GM19238 (cell line): ENCODE measurements at regions not wholly inside any gene's neighbourhood (a gene's known extent, or its start where the extent isn't known, plus 50 kb on each side); places are given as distances from the start of the nearest gene placed in this dataset.

Experiments
- DNase-seq: peaks from one replicate; pipeline ENCODE4 v3.0.0; 2011; ENCODE audit warnings: low spot score; ENCODE audit not compliant: insufficient read length

GRCh38 chr10:100612601-100613595 lies 77.2 kb downstream of the HIF1AN start:
- DNase-seq = no peak

GRCh38 chr10:100613846-100614245 lies 78.1 kb downstream of the HIF1AN start:
- DNase-seq = no peak

GRCh38 chr10:100614429-100615095 lies 78.8 kb downstream of the HIF1AN start:
- DNase-seq = no peak

- DNase-seq = no peak
These were observed 79.5 kb downstream of the HIF1AN start for GRCh38 chr10:100615241-100615640.

GRCh38 chr10:100615908-100616307 lies 80.2 kb downstream of the HIF1AN start:
- no peak for DNase-seq

- no peak for DNase-seq
These were observed 82.4 kb downstream of the HIF1AN start for GRCh38 chr10:100618091-100618615.

- no peak for DNase-seq
These were observed 83.0 kb downstream of the HIF1AN start for GRCh38 chr10:100618632-100619255.

GRCh38 chr10:100620087-100620835 lies 84.5 kb downstream of the HIF1AN start:
- DNase-seq = no peak

GRCh38 chr10:100621360-100622205 lies 85.8 kb downstream of the HIF1AN start:
- DNase-seq = no peak

GRCh38 chr10:100622946-100623345 lies 87.2 kb downstream of the HIF1AN start:
- no peak for DNase-seq

- no peak for DNase-seq
These were observed 87.9 kb downstream of the HIF1AN start for GRCh38 chr10:100623521-100624230.

- DNase-seq = no peak
These were observed 88.6 kb downstream of the HIF1AN start for GRCh38 chr10:100624298-100624697.

- no peak for DNase-seq
These were observed 90.1 kb downstream of the HIF1AN start for GRCh38 chr10:100625816-100626215.

GRCh38 chr10:100628061-100628460 lies 92.3 kb downstream of the HIF1AN start:
- DNase-seq = no peak

- no peak for DNase-seq
These were observed 95.4 kb downstream of the HIF1AN start for GRCh38 chr10:100631192-100631591.

GRCh38 chr10:100632027-100632426 lies 96.3 kb downstream of the HIF1AN start:
- DNase-seq = no peak

GRCh38 chr10:100634034-100634433 lies 98.3 kb downstream of the HIF1AN start:
- DNase-seq = no peak

GRCh38 chr10:100636848-100637553 lies 101.3 kb downstream of the HIF1AN start:
- no peak for DNase-seq

GRCh38 chr10:100637785-100638184 lies 102.0 kb downstream of the HIF1AN start:
- DNase-seq = no peak
